Sigmoid colon (tissue), 4 donors: ENCODE measurements at regions not wholly inside any gene's neighbourhood (a gene's known extent, or its start where the extent isn't known, plus 50 kb on each side); places are given as distances from the start of the nearest gene placed in this dataset.

ENCODE experiments used
- EP300 ChIP-seq, 4 donors: sonication (generic); formaldehyde crosslinking; IDR thresholded peaks; one replicate each; pipeline ENCODE4 v1.6.1; 2017; ENCODE audit warnings: antibody characterized with exemption in 4 of 4
- POLR2A ChIP-seq, 2 donors: fragments of 450-650 bp; IDR thresholded peaks; one replicate each; pipeline ENCODE4 v1.6.1; 2016; ENCODE audit warnings: antibody characterized with exemption in 2 of 2, mild to moderate bottlenecking in 2 of 2, moderate library complexity in 2 of 2
- POLR2AphosphoS5 ChIP-seq, 4 donors: sonication (generic); formaldehyde crosslinking; IDR thresholded peaks; one replicate each; pipeline ENCODE4 v1.6.1; 2017; ENCODE audit warnings: antibody characterized with exemption in 4 of 4
- TF ChIP-seq, protein P1 (sequence below), 4 experiments: fragments of 450-650 bp in 3 of 4; fragments of 200-600 bp in 1 of 4; IDR thresholded peaks; one replicate each; pipeline ENCODE4 v1.5.1; 2016 to 2019; ENCODE audit warnings: antibody characterized with exemption in 4 of 4, mild to moderate bottlenecking in 3 of 4, moderate library complexity in 2 of 4

- no peak for TF ChIP-seq POLR2A (IDR thresholded peaks at IDR 0.05)
- TF ChIP-seq, protein P1, sequence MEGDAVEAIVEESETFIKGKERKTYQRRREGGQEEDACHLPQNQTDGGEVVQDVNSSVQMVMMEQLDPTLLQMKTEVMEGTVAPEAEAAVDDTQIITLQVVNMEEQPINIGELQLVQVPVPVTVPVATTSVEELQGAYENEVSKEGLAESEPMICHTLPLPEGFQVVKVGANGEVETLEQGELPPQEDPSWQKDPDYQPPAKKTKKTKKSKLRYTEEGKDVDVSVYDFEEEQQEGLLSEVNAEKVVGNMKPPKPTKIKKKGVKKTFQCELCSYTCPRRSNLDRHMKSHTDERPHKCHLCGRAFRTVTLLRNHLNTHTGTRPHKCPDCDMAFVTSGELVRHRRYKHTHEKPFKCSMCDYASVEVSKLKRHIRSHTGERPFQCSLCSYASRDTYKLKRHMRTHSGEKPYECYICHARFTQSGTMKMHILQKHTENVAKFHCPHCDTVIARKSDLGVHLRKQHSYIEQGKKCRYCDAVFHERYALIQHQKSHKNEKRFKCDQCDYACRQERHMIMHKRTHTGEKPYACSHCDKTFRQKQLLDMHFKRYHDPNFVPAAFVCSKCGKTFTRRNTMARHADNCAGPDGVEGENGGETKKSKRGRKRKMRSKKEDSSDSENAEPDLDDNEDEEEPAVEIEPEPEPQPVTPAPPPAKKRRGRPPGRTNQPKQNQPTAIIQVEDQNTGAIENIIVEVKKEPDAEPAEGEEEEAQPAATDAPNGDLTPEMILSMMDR (IDR thresholded peaks at IDR 0.05), result no peak
- TF ChIP-seq EP300 (IDR thresholded peaks at IDR 0.05), result no peak
- no peak for TF ChIP-seq POLR2AphosphoS5 (IDR thresholded peaks at IDR 0.05)
Observed at GRCh38 chr7:22635349-22635748, 91.7 kb upstream of the IL6 start.
